OCI-M1 (cell line): ENCODE measurements at regions not wholly inside any gene's neighbourhood (a gene's known extent, or its start where the extent isn't known, plus 50 kb on each side); places are given as distances from the start of the nearest gene placed in this dataset.
"Not testable (repeated sequence)": the region's sequence is repeated elsewhere in the genome, so short reads cannot be mapped to it uniquely, and the experiment has no call there.

Experiments used
- DNase-seq: peaks from one replicate; lab custom pipeline; 2025; lab: John Stamatoyannopoulos, UW

DNA sequence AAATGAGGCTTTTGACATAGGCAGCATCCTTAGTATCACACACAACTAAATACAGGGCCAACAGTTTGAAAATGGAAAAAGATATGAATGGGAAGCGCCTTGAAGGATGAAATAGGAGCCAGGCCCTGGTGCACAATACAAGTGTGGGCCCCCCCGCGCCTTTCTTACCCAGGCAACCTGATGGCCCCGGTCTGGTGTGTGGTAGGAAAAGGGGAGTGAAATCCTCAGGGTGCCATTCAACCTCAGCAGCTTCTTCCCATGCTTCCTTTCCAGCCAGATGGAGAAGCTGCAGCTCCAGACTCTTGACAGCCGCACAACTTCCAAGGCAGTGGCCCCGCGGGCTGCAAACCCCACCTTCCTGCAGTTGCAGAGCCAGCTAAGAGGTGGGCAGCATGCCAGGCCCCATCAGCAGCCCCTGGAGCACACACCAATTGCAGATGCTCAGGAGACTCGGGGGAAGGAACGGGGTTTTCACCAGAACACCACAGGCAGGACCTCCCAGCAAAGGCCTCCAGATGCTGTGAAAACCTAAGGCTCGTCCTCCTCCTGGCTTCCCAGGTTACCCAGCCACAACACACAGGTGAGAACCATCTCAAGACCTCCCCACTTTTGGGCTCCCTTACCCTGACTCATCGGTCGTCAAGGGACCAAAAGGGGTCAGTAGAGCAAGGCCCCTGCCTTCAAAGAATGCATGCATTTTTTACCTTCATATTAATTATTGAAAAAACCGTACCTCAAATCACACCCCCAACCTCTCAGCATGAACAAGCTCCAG is 101.6 kb downstream of the CPN2 start:
- DNase-seq, result no peak

DNA sequence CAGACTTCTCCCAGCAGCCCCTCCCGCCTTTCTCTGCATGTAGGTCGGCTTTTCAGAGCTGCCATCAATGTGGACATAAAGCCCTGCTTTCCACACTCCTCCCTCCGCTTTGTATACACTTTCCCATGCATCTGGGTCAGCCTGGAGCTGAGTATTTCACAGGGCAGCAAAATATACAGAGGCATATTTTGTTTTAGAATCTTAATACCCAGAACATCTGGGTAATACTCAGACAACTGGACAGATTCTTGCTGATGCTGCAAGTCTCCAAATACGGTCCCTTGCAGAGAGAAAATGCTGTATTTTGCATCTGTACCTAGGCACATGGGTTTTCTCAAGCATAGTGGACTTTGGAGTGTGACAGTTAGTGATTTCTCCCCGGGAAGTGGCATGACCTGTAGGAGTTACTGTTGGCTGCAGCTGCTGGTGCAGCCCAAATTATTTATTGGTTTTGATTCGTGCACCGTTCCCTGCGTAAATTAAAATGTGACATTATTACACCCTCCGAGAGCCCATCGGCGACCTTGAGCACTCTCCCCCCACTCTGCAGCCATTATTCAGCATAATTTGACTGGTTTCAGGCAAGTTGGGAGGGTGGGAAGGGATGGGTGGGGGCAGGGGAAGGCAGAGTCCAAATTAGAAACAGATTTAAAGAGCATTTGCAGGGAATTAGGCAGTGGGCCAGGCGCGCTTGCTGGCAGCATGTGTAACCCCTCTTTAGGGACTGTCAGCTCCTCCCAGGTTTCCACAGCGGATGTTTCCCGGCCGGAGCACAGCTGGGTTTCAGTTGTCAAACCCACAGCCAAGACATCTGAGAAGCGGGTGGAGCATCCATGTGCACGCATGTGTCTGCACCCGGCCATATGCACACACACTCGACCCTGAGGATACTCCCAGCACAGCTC is 100.8 kb downstream of the CPN2 start:
- DNase-seq, result no peak

DNA sequence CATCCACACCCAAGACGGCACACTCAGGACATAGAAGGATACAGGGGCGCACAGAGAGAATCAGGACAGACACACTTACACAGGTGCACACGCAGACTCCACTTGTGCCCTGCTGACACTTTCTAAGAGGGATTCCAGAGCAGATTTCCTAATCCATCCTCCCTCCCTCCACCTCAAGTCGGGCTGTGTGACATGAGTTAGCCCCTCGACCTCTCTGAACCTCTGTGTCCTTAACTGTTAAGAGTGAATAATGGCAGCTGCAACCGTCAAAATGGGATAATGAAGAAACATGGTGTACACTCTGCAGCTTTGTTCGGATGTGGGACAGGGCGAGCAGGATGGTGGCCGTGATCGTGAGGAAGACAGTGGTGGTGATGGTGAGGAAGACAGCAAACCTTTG is 100.1 kb downstream of the CPN2 start:
- no peak for DNase-seq

DNA sequence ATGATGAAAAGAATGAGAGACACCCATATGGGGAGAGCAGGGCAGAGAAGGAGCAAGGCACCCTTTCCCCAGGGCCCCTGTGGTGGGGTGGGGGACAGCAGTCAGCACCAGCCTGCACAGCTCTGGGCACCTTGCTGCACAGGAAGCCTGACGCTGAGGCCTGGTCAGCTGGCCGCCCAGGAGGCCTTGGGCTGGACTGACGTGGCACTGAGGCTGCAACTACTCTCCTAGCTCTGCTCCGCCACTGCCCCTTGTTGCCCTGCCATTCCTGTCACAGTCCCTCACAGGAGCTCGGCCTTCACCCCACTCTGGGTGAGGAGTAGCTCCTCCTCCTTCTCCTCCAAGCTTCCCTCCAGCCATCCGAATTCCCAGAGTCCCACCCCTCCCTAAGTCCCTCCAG is 99.7 kb downstream of the CPN2 start:
- no peak for DNase-seq

DNA sequence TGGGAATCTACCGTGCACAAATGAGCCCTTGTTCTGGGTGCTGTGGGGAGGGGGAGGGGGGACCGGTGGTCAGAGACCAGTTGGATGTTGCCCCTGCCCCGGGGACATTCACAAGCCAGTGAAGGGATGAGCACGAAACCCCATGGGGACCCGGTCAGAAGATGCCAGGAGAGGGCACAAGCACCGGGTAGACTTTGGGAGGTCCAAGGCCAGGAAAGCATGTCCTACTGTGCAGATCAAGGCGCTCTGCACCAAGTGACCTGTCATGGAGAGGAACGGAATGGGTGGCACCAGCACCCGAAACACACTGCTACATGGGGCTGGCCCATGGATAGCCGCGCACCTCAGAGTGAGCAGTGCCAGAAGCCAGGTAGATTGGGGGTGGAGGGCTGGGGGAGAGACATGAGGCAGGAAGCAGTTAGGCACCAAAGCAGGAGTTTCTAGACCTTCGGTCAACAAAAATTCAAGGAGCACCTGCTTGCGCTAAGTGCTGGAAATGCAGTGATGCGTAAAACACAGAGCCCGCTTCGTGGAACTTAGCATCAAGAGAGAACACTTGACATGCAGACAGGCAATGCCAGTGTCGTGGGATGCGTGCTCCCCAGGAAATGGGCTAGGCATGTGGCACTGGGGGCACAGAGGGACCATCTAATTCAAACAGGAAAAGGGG is 99.1 kb downstream of the CPN2 start:
- DNase-seq, result no peak

DNA sequence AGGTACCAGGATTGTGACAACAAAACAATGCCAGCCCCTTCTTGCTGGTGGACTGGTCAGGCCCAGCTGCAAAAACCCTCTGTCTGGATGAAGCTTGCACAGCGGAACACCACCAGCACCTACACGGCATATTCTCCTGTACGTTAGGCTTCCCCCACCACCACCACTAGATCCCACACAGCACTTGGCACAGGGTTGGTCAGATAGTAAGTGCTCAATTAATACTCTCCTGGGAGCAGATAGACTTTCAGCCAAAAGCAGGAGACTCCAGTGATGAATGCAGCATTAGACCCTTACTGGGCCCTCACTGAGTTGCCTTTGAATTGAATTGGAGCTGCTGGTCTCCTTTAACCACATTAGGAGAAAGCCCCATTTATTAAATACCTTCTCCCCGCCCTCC is 97.9 kb downstream of the CPN2 start:
- DNase-seq, result no peak

DNA sequence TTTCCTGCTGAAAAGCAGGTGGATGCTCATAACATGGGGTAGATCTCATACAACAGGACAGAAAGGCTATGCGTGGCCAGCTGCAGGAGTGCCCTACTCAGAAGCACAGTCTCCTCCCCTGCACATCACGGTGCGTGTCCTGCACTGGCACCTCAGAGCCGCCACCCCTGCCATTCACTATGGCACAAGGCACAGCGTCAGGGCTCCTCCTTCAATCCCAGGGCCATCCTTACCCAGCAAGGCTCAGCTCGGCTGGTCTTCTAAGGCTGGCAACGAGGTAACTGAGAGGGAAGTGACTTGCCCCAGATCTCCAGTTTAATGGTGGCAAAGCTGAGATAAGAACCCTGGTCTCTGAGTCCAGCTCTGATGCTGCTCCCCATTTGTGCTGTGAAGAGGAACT is 97.1 kb downstream of the CPN2 start:
- DNase-seq, result peak; percentile 21

DNA sequence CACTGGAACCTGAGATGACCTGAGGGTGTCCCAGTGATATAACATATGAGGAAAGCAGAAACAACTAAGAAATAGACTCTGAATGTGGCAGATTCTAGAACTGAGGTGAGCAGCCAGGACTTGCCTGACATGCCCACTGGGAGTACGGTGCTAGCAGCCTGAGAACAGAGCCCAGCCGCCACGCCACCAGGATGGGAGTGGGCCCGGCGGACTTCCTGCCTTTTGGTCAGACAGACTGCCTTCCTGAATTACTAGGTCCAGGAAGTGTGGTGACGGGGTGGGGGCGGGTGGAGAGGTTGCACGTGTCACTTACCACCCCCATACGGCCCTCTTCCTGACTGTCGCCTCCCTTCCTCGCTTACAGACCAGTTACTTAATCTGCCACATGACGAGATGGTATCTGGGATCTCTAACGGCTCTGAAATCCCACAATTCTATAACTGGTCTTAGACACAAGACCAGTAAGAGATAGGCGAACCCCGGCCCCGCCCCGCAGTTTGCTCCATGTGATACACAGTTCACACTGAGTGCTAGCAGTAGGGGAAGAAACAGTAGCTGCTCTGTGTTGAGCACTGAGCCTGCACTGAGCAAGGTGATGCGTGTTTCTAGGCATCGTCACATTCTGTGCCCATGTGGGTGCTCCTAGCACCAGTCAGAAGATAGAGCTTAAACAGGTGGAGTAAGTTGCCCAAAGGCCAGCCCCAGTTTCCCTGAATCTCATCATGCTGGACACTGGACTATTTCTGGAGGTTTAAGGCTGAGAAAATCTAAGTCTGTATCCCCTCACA is 95.7 kb downstream of the CPN2 start:
- DNase-seq, result peak; percentile 98

DNA sequence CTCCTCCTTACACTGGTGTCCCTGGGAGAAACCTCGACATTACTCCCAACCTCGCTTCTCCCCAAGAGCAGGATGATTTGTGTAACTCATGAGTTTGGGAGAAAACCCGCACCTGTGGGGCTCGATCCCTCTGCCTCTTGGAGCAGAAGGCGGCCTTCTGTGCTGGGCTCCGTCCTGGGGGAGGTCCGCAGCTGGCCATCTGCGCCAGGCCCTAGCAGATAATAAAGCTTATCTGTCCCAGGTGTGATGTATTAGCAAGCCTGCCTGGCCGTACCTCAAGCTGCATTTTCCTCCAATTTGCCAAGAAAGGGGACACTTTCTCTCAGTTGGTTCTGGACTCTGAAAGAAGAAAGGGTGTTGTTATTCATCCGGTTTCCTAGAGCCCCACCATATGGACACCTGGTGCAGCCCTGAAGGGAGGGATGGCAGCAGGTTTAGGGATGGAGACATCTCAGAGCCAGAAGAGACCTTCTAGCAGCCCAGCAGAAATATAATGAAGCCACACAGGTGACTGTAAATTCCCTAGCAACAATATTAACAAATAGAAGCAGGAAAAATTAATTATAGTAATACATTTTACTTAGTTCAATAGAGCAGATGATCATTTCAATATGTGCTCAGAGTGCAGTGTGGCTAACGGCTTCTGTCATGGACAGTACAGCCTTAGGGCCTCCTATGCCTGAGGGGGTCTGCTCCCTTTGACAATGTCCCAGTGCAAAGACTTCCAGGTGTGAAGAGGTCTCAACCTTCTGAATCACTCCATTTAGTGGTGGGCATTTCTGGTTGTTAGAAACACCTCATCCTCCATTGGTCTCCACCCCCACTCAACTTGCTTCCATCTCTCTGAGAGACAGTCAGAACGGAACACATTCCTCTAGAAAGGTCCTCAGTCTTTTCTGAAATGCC is 94.8 kb downstream of the CPN2 start:
- peak; percentile 61 for DNase-seq

DNA sequence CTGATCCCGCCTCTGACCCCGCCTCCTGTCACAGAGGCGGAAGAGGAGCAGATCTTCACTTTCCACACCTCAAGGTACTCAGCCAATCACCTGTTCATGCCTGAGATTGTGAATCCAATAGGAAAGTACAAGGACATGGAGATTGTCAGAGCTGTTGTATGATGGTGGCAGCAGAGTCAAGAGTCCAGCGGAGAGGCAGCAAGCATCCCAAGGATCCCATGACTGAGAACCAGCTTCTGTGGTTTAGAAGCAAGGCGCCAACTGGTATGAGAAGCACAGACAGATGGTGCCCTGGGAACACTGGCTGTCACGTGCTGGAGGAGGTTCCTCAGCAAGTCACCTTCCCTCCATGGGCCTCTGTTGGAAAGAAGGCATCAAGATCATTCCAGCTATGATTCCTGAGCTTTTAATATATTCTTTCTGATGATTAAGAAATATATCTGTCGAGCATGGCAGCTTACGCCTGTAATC is 93.9 kb downstream of the CPN2 start:
- no peak for DNase-seq

DNA sequence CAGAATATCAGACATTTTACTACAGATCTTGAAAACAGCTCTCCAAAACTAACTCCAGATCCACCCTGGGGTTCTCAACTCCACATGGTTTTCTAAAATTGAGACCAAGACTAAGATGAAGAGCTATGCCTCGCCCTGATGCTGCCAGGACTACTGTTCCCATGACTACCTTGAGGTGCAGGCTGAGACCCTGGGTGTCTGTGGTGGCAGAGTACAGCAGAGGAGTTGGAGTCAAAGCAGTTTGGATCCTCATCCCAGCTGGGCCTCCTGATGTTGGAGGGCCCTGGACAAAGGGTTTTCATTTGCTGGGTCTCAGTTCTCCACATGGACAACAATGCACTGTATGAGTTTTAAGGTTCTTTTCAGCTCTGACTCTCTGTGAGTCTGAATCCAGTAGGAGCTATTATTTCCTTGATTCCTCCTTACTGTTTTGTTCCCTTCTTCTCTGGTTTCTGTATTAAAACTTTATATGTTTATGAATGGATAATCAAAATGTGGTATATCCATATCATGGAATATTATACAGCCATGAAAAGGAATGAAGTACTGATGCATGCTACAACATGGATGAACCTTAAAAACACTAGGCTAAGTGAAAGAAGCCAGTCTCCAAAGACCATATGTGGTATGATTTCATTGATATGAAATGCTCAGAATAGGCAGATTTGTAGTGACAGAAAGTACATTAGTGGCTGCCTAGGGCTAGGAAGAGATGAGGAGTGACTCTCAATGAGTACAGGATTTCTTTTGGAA is 93.0 kb downstream of the CPN2 start:
- DNase-seq, result no peak

DNA sequence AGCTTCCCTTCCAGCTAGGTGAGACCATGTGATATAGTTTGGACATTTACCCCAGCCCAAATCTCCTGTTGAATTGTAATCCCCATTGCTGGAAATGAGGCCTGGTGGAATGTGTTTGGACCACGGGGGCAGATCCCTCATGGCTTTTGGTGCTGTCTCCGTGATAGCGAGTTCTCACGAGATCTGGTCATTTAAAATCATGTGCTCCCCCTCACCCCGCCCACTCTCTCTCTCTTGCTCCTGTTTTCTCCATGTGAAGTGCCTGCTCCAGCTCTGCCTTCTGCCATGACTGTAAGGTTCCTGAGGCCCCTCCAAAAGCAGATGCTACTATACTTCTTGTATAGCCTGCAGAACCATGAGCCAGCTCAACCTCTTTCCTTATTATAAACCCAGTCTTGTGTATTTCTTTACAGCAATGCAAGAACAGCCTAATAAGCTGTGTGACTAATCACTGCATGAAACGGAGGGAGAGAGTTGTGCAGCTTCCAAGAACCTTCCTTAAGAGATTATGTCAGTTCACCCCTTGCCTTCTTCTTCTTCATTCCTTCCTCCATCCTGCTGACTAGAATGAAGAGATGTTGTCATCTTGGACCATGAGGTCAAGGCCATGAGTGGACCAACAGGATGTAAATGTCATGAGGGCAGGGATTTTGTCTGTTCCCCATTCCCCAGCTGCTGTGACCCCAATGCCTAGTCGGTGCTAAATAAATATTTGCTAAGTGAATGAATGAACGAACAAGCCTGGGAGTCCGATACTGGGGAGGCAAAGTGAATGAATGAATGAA is 91.0 kb downstream of the CPN2 start:
- DNase-seq, result no peak

DNA sequence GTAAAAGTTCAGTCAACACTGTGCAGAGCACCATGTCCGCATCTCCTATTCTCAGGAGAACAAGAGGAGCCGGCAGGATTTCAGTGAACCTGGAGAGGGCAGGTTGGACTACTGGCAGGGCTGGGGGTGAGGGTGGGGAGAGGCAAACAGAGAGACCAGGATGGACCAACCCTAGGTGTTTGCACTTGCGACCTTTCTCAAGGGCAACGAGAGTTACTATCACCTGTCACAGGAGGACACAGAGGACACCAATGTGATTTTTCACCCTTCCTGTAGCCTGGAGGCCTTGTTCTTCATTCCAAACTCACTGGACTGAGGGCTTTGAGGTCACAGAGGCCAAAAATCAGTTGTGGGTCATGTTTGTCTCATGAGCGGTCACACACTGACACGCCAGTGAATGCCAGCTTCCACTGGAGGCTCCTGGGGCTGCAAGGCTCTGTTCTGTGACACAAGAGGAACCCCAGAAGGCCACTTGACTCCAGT is 89.5 kb downstream of the CPN2 start:
- DNase-seq, result no peak

DNA sequence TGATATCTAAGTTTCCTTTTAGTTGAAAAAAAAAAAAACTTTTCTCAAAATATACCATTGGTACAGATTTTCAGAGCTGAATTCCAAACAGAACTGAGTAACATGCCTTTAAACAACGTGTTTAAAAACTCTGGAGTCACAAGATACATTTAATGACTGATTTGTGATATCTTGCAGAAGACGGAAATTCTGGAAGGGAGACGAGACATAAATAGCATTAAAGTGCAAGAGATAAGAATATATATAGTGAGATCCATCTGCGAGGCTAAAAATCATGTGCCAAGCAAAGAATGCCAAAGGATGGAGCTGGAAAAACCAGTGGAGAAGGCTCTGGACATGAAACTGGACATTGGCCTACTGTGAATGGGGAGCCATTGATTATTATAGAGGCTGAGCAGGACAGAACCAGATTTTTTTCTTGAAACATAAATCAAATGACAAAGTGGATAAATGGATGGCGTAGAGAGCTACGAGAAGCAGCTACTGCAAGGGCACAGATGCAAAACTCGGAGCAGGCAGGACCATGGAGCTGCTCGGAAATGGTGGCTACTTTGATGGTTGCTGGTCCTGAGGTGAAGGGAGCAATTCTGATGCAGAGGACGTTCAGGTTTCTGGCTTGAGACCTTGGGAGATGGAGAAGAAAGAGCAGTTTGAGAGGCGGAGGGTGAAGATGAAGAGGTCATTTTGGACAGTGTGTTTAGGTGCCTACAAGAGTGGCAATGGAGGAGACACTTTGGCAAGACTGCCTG is 88.8 kb downstream of the CPN2 start:
- DNase-seq, result no peak

DNA sequence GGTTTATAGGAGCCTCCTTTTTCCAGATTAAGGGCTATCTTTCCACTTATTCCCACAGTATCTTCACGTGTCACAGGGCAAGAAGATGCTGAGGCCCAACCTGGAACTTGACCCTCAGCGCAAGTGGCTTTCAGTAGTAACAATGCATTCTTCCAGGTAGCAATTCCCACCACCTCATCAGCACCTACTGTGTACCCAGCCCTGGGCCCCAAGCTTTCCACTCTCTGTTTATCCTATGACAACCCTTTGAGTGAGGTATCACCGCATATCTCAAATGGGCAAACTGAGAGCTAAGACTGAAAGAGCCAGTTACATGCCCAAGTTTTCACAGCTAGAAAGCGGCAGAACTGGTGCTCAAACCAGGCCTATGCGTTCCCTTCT is 88.2 kb downstream of the CPN2 start:
- no peak for DNase-seq

DNA sequence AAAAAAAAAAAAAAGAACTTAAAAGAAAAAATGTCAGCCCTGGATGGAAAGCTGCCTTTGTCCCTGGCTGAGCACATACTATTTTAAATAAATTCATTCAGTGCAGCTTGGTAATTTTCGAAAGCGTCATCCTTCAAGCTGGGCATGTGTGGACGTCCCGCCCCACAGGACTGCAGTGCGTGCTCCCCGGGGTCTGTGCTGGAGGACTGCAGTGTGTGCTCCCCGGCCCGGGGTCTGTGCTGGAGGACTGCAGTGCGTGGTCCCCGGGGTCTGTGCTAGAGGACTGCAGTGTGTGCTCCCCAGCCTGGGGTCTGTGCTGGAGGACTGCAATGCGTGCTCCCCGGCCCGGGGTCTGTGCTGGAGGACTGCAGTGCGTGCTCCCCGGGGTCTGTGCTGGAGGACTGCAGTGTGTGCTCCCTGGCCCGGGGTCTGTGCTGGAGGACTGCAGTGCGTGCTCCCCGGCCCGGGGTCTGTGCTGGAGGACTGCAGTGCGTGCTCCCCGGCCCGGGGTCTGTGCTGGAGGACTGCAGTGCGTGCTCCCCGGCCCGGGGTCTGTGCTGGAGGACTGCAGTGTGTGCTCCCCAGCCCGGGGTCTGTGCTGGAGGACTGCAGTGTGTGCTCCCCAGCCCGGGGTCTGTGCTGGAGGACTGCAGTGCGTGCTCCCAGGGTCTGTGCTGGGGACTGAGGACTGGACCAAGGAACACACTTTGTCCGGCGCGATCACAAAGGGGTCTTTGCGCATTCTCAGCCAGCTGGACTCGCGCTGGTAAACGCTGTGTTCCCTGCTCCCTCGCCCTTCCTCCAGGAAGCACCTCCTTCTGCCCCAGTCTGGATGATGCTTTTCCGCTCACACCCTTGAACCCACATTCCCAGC is 86.3 kb downstream of the CPN2 start:
- DNase-seq, result not testable (repeated sequence)

DNA sequence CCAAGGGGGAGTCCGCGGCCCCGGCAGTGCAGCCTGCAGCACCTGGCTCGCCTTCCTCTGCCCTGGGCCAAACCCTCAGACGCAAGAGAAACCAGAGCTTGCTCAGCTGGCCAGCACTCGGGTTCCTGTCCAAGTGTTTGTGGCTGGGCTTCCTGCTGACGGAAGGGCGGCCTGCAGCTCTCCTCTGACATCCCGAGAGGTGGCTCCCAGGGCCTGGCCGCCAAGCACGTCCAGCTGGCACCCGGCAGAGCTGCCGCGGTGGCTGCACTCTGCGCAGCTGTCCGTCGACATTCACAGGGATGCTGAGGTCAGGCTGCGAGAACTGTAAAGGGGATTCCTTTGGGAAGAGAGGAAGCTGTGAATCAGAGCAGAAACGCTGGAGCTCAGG is 85.6 kb downstream of the CPN2 start:
- no peak for DNase-seq
